Liver (tissue), 7 donors: ENCODE measurements at regions not wholly inside any gene's neighbourhood (a gene's known extent, or its start where the extent isn't known, plus 50 kb on each side); places are given as distances from the start of the nearest gene placed in this dataset.

Experiments
- DNase-seq: peaks from one replicate; pipeline ENCODE4 v3.0.0-alpha.2; 2017; ENCODE audit warnings: low spot score
- H3K27ac ChIP-seq, 2 donors: one replicate each; pipeline ENCODE4 v1.7.0; 2013; ENCODE audit warnings: inconsistent platforms in 2 of 2, low read length in 2 of 2, control low read depth in 1 of 2, low read depth in 1 of 2, mild to moderate bottlenecking in 1 of 2
- H3K27me3 ChIP-seq, 4 donors: one replicate each; pipeline versions ENCODE4 v1.6.1 to v1.7.0; 2013; ENCODE audit warnings: low read length in 3 of 4, inconsistent platforms in 1 of 4, mild to moderate bottlenecking in 1 of 4, moderate library complexity in 1 of 4; ENCODE audit not compliant: control insufficient read depth in 4 of 4, insufficient read depth in 4 of 4
- H3K36me3 ChIP-seq, 4 donors: one replicate each; pipeline versions ENCODE4 v1.6.1 to v1.7.0; 2013; ENCODE audit warnings: low read length in 3 of 4, mild to moderate bottlenecking in 3 of 4, low read depth in 1 of 4, moderate library complexity in 1 of 4; ENCODE audit not compliant: control insufficient read depth in 4 of 4, insufficient read depth in 3 of 4
- H3K4me1 ChIP-seq, 4 donors: one replicate each; pipeline versions ENCODE4 v1.6.1 to v1.7.0; 2013; ENCODE audit warnings: low read length in 3 of 4, mild to moderate bottlenecking in 3 of 4, moderate library complexity in 1 of 4; ENCODE audit not compliant: control insufficient read depth in 4 of 4, insufficient read depth in 4 of 4
- H3K4me3 ChIP-seq, 3 donors: one replicate each; pipeline versions ENCODE4 v1.6.1 to v1.7.0; 2013; ENCODE audit warnings: low read length in 3 of 3, control low read depth in 1 of 3, low read depth in 1 of 3, mild to moderate bottlenecking in 1 of 3
- H3K9ac ChIP-seq, 2 donors: one replicate each; pipeline ENCODE4 v1.7.0; 2013; ENCODE audit warnings: low read length in 2 of 2, mild to moderate bottlenecking in 2 of 2, moderate library complexity in 2 of 2, control low read depth in 1 of 2, low read depth in 1 of 2
- H3K9me3 ChIP-seq, 4 donors: one replicate each; pipeline versions ENCODE4 v1.6.1 to v1.7.0; 2013; ENCODE audit warnings: low read length in 3 of 4; ENCODE audit not compliant: control insufficient read depth in 4 of 4
- EGR1 ChIP-seq, 2 donors: IDR thresholded peaks; 2 replicates each; pipeline ENCODE4 v1.6.1; 2016 to 2018; ENCODE audit warnings: antibody characterized with exemption in 2 of 2, low read depth in 2 of 2
- FOXA1 ChIP-seq: IDR thresholded peaks from 2 replicates; pipeline ENCODE4 v1.6.1; 2016; ENCODE audit warnings: antibody characterized with exemption
- FOXA2 ChIP-seq: IDR thresholded peaks from 2 replicates; pipeline ENCODE4 v1.6.1; 2016; ENCODE audit warnings: antibody characterized with exemption
- GABPA ChIP-seq, 2 donors: IDR thresholded peaks in 1 of 2; conservative IDR thresholded peaks in 1 of 2; 2 replicates each; pipeline ENCODE4 v1.6.1; 2016; ENCODE audit warnings: antibody characterized with exemption in 2 of 2, mild to moderate bottlenecking in 1 of 2, moderate library complexity in 1 of 2
- HNF4A ChIP-seq, 2 donors: conservative IDR thresholded peaks; 2 replicates each; pipeline ENCODE4 v1.6.1; 2016; ENCODE audit warnings: antibody characterized with exemption in 2 of 2, mild to moderate bottlenecking in 2 of 2
- HNF4G ChIP-seq: IDR thresholded peaks from 2 replicates; pipeline ENCODE4 v1.6.1; 2016; ENCODE audit warnings: antibody characterized with exemption
- JUND ChIP-seq, 2 donors: IDR thresholded peaks; 2 replicates each; pipeline ENCODE4 v1.6.1; 2016; ENCODE audit warnings: antibody characterized with exemption in 2 of 2
- MAX ChIP-seq: IDR thresholded peaks from 2 replicates; pipeline ENCODE4 v1.6.1; 2016; ENCODE audit warnings: antibody characterized with exemption
- NR2F2 ChIP-seq: IDR thresholded peaks from 2 replicates; pipeline ENCODE4 v1.6.1; 2016; ENCODE audit warnings: antibody characterized with exemption
- RAD21 ChIP-seq, 2 donors: IDR thresholded peaks; 2 replicates each; pipeline ENCODE4 v1.6.1; 2016; ENCODE audit warnings: antibody characterized with exemption in 2 of 2, mild to moderate bottlenecking in 2 of 2
- RXRA ChIP-seq, 2 donors: IDR thresholded peaks; 2 replicates each; pipeline ENCODE4 v1.6.1; 2017 to 2018; ENCODE audit warnings: antibody characterized with exemption in 2 of 2, mild to moderate bottlenecking in 1 of 2
- SP1 ChIP-seq: IDR thresholded peaks from 2 replicates; pipeline ENCODE4 v1.6.1; 2018; ENCODE audit warnings: antibody characterized with exemption, mild to moderate bottlenecking
- TAF1 ChIP-seq: conservative IDR thresholded peaks from 2 replicates; pipeline ENCODE4 v1.6.1; 2016; ENCODE audit warnings: antibody characterized with exemption, mild to moderate bottlenecking
- YY1 ChIP-seq: IDR thresholded peaks from 2 replicates; pipeline ENCODE4 v1.6.1; 2016; ENCODE audit warnings: antibody characterized with exemption, mild to moderate bottlenecking
- TF ChIP-seq, protein P1 (sequence below): IDR thresholded peaks from 2 replicates; pipeline ENCODE4 v1.6.1; 2016; ENCODE audit warnings: antibody characterized with exemption
- TF ChIP-seq, protein P2 (sequence below): IDR thresholded peaks from 2 replicates; pipeline ENCODE4 v1.6.1; 2016; ENCODE audit warnings: antibody characterized with exemption
- TF ChIP-seq, protein P3 (sequence below): fragments of 150-350 bp; IDR thresholded peaks from 2 replicates; pipeline ENCODE4 v1.5.1; 2017; ENCODE audit warnings: improper control_type of control experiment, low read depth, low read length; ENCODE audit not compliant: missing input control
- TF ChIP-seq, protein P4 (sequence below): IDR thresholded peaks from 2 replicates; pipeline ENCODE4 v1.6.1; 2016; ENCODE audit warnings: antibody characterized with exemption, mild to moderate bottlenecking
- donor health status: healthy.
- donor health status: healthy.
- donor health status: healthy.
- donor health status: healthy.

- TF ChIP-seq JUND (IDR thresholded peaks at IDR 0.05) = no peak
- TF ChIP-seq HNF4G = no peak
- no peak for TF ChIP-seq FOXA2
- TF ChIP-seq NR2F2 = no peak
- no peak for TF ChIP-seq MAX
- TF ChIP-seq FOXA1 = no peak
- no peak for TF ChIP-seq YY1
- no peak for TF ChIP-seq RXRA (IDR thresholded peaks at IDR 0.05)
- TF ChIP-seq, protein P1, sequence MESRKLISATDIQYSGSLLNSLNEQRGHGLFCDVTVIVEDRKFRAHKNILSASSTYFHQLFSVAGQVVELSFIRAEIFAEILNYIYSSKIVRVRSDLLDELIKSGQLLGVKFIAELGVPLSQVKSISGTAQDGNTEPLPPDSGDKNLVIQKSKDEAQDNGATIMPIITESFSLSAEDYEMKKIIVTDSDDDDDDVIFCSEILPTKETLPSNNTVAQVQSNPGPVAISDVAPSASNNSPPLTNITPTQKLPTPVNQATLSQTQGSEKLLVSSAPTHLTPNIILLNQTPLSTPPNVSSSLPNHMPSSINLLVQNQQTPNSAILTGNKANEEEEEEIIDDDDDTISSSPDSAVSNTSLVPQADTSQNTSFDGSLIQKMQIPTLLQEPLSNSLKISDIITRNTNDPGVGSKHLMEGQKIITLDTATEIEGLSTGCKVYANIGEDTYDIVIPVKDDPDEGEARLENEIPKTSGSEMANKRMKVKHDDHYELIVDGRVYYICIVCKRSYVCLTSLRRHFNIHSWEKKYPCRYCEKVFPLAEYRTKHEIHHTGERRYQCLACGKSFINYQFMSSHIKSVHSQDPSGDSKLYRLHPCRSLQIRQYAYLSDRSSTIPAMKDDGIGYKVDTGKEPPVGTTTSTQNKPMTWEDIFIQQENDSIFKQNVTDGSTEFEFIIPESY = no peak
- TF ChIP-seq EGR1 (IDR thresholded peaks at IDR 0.05; ENCODE audit: low read depth in 2 of 2) = no peak
- no peak for TF ChIP-seq SP1
- TF ChIP-seq HNF4A (conservative IDR thresholded peaks at IDR 0.05) = no peak
- TF ChIP-seq GABPA (IDR thresholded peaks at IDR 0.05 in 1 of 2, conservative IDR thresholded peaks at IDR 0.05 in 1 of 2) = no peak
- TF ChIP-seq, protein P2, sequence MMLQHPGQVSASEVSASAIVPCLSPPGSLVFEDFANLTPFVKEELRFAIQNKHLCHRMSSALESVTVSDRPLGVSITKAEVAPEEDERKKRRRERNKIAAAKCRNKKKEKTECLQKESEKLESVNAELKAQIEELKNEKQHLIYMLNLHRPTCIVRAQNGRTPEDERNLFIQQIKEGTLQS = no peak
- no peak for TF ChIP-seq RAD21 (IDR thresholded peaks at IDR 0.05)
- TF ChIP-seq, protein P3, sequence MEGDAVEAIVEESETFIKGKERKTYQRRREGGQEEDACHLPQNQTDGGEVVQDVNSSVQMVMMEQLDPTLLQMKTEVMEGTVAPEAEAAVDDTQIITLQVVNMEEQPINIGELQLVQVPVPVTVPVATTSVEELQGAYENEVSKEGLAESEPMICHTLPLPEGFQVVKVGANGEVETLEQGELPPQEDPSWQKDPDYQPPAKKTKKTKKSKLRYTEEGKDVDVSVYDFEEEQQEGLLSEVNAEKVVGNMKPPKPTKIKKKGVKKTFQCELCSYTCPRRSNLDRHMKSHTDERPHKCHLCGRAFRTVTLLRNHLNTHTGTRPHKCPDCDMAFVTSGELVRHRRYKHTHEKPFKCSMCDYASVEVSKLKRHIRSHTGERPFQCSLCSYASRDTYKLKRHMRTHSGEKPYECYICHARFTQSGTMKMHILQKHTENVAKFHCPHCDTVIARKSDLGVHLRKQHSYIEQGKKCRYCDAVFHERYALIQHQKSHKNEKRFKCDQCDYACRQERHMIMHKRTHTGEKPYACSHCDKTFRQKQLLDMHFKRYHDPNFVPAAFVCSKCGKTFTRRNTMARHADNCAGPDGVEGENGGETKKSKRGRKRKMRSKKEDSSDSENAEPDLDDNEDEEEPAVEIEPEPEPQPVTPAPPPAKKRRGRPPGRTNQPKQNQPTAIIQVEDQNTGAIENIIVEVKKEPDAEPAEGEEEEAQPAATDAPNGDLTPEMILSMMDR = no peak
- TF ChIP-seq, protein P4, sequence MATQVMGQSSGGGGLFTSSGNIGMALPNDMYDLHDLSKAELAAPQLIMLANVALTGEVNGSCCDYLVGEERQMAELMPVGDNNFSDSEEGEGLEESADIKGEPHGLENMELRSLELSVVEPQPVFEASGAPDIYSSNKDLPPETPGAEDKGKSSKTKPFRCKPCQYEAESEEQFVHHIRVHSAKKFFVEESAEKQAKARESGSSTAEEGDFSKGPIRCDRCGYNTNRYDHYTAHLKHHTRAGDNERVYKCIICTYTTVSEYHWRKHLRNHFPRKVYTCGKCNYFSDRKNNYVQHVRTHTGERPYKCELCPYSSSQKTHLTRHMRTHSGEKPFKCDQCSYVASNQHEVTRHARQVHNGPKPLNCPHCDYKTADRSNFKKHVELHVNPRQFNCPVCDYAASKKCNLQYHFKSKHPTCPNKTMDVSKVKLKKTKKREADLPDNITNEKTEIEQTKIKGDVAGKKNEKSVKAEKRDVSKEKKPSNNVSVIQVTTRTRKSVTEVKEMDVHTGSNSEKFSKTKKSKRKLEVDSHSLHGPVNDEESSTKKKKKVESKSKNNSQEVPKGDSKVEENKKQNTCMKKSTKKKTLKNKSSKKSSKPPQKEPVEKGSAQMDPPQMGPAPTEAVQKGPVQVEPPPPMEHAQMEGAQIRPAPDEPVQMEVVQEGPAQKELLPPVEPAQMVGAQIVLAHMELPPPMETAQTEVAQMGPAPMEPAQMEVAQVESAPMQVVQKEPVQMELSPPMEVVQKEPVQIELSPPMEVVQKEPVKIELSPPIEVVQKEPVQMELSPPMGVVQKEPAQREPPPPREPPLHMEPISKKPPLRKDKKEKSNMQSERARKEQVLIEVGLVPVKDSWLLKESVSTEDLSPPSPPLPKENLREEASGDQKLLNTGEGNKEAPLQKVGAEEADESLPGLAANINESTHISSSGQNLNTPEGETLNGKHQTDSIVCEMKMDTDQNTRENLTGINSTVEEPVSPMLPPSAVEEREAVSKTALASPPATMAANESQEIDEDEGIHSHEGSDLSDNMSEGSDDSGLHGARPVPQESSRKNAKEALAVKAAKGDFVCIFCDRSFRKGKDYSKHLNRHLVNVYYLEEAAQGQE = no peak
- no peak for TF ChIP-seq TAF1
- Histone ChIP-seq H3K9ac (no peak overlapping the region), H3K4me3 (no peak overlapping the region), H3K27ac (peak overlapping the region; percentile 88 to 93), H3K9me3 (no peaks in the 10 kb centered on the region), H3K36me3 (no peaks in the 10 kb centered on the region), H3K4me1 (peaks cover 0 to 4% (median 0%) of the 10 kb centered on the region in 4 donors), H3K27me3 (no peaks in the 10 kb centered on the region)
- DNase-seq = no peak
These were observed 117.4 kb upstream of the NEDD9 start for GRCh38 chr6:11349880-11350279.
